ENCODE measurements at regions not wholly inside any gene's neighbourhood (a gene's known extent, or its start where the extent isn't known, plus 50 kb on each side); places are given as distances from the start of the nearest gene placed in this dataset.

DNA sequence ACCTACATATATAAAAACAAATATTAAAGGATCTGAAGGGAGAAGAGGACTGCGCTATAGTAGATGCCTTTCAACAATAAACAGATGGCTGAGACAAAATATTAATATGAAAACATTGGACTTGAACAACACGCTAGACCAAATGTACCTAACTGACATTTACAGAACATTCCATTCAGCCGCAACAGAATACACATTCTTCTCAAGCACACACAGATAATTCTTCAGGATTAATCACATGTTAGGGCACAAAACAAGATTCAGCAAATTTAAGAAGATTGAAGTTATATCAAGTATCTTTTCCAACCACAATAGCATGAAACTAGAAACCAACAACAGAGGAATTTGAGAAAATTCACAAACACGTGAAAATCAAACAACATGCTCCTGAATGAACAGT lies 741.4 kb downstream of the ADGRL2 start:
- FAIRE-seq = no peak
- no peak for DNase-seq (ENCODE audit: low spot score)

DNA sequence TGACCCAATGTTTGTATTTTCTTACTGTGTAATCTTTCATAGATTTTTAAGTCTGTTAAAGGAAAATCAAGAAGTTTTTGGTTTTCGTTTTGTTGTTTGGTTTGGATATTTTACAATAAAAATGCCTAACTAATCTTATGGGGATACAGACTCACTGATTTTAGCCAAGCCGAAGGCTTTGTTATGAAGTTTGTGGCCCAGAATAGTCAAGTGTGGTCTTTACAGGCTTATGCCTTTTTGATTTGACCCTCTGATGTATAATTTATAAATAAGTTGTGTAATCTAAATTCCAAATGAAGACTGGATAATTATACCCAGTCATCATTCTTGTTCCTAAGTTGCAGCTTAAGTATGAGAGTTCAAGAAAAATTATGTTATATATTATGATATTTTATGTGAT lies 739.3 kb downstream of the ADGRL2 start:
- DNase-seq (ENCODE audit: low spot score) (no peak), FAIRE-seq (no peak)

DNA sequence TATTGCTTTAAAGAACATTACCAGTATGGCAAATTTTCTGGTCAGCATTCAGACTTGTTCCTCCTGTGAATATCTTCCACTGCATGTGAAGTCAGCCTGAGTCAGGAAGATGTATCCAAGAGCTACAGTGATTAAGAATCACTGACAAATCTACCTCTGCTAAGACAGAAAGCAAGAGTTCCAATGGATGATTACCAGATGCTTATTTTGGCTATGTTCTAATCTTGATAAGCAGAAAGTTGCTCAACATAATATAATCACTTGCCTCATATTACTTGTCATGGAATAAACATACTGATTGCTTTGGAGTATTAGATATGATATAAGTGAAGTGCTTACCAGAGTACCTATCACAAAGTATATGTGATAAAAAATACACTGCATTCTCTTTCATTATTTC lies 738.1 kb downstream of the ADGRL2 start:
- no peak for FAIRE-seq
- DNase-seq (ENCODE audit: low spot score) = no peak

DNA sequence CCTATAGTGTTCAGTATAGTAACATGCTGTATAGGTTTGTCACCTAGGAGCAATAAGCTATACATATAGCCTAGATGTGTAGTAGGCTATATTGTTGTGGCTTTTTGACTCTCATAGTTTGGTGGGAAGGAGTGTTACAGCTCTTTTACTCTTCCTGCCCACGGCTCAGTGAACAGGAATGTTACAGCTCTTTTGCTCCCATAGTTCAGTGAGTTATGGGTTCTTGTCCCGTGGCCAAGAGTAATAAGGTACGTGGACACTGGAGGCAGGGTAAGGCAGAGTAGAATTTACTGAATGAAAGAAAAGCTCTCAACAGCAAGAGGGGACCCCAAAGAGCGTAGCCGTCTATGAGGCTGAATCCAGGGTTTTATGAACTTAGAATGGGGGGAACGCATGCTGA lies 734.3 kb downstream of the ADGRL2 start:
- FAIRE-seq = no peak

DNA sequence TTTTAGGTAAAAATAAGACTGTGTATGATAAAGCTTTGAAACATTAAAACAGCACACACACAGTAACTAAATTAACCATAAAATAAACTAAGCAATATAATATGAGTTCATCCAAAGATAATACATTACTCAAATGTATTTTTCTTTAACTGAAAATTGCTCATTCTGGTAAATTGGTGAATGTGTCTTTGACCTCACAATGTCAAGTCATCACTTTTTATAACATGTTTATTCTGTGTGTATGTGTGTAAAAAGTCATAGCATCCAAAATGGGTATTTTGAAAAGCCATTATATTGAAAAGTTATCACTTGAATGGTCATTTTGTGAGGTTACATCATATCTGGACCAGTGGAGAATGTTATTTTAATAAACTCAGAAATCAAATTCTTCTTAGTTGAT lies 724.6 kb downstream of the ADGRL2 start:
- DNase-seq (ENCODE audit: low spot score) = no peak
- FAIRE-seq = no peak

More for the DNA sequence above, 734.3 kb downstream of the ADGRL2 start:
- no peak for DNase-seq (ENCODE audit: low spot score)

DNA sequence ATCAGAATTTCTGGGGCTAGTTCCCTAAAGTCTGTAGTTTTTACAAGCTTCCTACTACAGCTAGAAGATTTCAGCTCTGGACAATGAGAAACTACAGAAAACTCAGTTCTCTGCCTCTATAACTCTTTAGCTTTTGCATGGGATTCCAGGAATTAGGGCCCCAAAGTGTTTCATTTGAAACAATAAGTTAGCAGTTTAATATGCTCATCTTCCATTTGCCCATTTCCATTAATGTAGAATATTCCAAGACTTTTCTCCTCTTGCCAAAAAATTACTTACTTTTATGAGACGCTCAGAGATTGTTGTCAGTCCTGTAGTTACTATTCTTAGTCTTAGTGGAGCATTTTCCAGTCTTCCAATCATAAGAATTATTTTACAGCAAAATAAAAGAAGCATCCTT lies 719.9 kb downstream of the ADGRL2 start:
- DNase-seq (ENCODE audit: low spot score) = no peak
- FAIRE-seq = no peak

DNA sequence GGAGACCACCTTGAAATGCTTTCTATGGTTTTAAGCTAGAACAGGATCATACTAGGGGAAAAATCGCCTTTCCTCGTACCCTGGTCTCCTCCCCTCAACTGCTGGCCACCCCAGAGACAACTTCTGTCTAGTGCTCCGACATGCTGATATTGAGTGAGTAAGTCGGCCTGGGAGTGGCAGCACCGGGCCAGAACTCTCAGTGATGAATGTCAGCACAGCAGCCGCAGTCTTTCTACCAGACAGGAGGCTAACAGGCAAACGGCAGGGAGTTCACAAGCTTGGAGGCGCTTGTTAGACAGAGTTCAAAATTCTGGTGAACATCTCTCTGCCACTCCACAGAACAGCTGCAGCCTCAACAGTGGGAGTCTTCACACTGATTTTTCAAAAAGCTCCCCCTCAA lies 716.9 kb downstream of the ADGRL2 start:
- no peak for FAIRE-seq
- no peak for DNase-seq (ENCODE audit: low spot score)

DNA sequence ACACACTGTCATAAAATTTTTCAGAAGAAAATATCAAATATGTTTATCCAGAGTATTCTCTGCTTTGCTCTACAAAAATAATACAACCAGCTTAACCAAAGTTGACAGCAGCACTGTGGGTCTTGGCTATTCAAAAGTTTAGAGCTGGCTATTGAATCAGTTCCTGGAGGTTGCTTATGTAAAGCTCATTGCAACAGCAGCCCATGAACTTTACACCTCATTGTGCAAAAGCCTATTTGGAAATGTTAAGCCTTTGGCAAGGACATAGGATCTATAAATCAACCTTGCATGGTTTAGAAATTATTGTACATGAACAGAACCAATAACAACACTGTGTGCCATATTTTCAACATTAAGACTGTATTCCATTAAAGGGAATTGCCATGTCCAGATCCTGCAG lies 714.9 kb downstream of the ADGRL2 start:
- DNase-seq (ENCODE audit: low spot score) = no peak

DNA sequence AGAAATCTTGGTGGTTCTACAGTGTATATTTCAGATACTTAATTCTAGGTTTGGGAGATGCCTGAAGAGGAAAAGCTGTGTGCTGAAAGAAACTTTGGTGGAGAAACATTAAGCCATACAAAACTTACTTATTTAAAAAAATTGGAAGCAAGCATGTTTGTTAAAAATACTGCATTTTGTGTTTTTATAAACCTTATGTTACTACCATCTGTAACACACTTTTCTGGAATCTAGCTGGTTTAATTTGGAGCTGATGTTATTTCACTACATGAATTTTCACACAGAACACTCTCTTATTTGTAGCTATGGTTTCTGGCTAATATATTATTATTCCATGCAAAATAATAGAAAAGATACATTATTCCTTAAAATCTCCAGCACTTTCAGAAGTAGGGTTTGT lies 710.7 kb downstream of the ADGRL2 start:
- DNase-seq (ENCODE audit: low spot score) (no peak), FAIRE-seq (no peak)

More for the DNA sequence above, 714.9 kb downstream of the ADGRL2 start:
- FAIRE-seq = no peak

DNA sequence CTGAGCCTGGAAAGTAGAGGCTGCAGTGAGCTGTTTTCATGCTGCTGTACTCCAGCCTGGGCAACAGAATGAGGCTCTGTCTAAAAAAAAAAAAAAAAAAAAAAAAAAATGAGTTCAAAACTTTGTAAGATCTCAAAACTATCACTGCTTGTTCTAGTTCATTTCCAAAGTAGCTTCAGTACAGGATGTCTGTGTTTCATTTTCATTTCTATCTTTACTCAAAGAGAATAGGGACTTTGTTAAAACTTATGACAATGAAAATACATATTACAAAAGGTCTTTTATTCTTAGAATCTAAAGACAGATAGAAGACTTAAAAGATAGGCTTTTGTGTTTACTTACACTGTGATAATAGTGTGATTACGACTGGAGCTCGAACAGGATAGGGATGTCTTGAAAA lies 709.7 kb downstream of the ADGRL2 start:
- FAIRE-seq = no peak
- DNase-seq (ENCODE audit: low spot score) = no peak

DNA sequence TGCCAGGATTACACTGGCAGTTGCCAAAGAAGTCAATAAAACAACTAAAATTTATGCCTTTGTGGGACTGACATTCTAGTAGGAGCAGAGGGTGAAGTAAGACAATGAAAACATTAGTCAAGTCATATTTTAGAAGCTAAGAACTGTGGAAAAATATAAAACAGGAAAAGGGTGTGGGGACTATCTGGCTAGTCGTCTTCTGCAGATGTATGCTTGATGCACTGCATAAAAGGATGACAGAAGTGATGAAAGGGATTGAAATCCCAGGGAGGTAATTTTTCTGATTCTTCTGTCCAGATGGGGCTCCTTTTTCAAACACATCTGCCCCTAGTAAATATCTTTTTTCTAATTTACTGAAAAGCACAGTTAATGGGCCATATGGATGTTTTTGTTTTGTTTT lies 706.3 kb downstream of the ADGRL2 start:
- FAIRE-seq = no peak

DNA sequence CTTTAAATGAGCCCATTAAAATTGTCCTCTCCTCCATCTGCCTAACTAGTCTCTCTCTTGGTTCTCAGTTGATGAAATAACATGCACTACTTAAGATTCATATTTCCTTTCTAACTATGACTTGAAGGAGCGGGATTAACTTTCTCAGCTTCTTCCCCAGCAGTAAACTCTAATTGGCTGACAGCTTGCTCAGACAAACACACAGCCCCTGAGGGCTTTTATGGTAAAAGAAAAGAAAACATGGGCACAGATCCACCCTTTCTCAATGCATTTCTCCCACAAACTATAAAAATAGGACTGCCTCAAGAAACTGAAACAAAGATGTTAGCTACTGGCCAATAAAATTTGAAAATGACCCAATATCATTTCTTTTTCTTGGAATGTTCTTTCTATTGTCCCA lies 703.1 kb downstream of the ADGRL2 start:
- no peak for DNase-seq (ENCODE audit: low spot score)
- no peak for FAIRE-seq

More for the DNA sequence above, 706.3 kb downstream of the ADGRL2 start:
- DNase-seq (ENCODE audit: low spot score) = no peak

DNA sequence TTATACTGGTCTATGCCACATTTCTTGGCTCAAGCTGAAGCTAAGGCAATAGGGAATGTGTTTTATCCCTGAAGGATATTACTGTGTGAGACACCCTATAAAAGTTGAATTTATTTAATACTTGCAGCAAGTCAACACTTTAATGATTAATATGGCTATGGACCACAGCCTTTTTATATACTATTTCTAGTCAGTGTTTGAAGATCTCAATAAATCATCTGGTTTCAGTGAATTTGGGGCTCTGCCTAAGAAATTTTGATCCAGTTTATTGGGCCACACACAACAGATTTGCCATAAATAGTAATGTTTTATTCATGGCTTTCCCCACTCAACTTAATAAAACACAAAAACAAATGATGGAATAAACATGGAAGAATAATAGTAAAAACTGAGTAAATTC lies 698.3 kb downstream of the ADGRL2 start:
- no peak for DNase-seq (ENCODE audit: low spot score)
- no peak for FAIRE-seq

DNA sequence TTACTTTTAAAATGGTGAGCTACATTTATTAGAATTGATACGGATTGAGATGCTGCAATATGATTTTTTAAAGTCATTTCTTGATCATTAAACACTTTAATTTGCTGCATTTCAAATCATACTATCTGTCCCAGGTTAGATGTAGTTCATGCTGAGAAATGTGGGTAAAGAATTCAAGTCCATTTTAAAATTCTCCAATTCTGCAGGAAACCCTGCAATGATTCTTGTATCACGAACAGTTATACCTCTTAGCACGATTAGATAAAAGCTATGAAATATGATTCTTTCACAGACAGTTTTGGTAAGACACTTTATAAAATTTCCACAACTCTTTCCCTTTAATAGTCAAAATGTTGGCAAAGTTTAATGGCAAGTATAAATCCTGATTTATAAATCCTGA lies 693.4 kb downstream of the ADGRL2 start:
- FAIRE-seq = no peak

DNA sequence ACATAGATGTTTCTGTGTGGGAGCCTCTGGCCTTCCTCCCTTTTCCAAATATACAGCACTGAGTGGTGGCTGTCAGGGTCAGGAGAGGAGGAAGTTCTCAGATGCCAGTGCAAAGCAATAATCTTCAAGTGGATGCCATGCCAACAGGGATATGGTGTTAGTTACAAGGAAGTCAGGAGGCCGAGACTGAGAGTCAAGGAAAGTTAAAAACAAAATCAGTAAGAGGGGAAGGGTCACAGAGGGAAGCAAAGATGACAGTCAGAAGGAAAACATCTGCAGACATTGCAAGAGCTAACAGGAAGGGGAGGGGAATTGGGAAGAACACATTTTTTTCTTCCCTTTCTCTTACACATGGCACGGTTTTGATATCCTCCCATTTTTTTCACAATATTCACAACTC lies 691.4 kb downstream of the ADGRL2 start:
- DNase-seq (ENCODE audit: low spot score) (no peak), FAIRE-seq (no peak)

More for the DNA sequence above, 693.4 kb downstream of the ADGRL2 start:
- no peak for DNase-seq (ENCODE audit: low spot score)

DNA sequence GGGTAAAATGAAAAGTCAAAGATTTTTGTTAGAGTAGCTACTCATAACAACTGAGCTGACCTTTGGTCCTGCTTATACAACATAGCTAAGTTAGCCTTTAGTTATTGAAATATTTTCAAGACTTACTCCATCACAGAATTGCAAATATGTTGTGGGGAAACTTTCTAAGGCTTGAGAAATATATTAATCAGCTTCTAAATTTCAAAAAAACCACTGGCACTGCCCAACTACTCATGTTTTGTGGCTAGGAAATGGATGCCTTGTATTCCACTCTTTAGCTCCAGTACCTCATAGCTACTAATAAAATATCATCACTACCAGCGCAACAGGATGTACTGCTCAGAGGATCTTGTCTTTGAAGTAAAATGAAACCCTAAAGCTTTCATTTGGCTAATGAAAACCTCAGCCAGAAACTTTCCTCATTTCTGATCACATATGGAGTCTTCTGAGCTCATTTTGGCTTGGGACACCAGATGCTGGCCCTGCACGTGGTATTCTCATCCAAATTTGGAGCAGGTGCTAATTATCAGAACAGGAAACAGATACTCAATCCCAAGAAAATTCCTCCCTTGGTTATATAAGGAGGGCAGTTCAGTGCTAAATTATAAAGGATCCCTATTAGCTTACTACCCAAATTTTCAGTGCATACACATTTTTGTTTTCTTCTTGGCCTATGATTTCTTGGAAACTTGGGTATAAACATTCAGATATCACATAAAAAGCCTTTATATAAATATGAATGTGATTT lies 690.7 kb downstream of the ADGRL2 start:
- DNase-seq (ENCODE audit: low spot score) (no peak), FAIRE-seq (no peak)

DNA sequence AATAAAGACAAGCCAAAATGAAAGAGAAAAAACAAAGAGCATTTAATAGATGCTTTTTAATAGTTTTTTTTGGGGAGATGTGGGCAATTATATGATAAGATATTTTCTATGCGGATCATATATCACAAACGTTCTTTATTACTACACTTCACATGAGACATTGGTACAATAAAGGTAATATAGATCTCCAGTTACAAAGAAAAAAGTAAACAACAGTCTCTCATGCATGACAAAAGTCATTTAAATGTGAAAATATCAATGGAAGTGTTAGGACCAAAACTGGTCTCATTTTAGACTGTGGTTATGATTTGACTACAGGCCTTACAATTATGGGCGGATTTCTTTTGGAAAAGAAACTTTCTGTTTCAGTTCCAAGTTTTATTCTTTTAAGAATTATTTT lies 687.0 kb downstream of the ADGRL2 start:
- FAIRE-seq = no peak
- DNase-seq (ENCODE audit: low spot score) = no peak

DNA sequence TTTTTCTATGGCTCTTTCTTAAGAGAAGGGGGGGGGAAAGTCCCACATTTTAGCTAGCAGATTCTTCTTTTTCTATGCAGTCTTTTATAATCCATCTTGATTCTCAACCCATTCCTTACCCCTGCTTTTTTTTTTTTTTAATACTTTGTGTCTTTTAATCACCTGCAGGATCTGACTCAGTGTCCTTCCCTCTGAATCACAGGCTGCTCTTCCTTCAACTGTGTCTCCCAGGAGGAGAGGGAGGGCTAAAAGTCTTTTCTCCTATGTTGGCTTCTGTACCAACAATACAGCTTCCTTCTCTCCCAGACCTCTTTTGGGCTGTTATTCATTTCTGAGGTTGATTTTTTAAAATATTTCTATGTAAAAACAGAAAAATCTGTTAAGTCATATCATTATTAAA lies 686.2 kb downstream of the ADGRL2 start:
- DNase-seq (ENCODE audit: low spot score) (no peak), FAIRE-seq (no peak)

DNA sequence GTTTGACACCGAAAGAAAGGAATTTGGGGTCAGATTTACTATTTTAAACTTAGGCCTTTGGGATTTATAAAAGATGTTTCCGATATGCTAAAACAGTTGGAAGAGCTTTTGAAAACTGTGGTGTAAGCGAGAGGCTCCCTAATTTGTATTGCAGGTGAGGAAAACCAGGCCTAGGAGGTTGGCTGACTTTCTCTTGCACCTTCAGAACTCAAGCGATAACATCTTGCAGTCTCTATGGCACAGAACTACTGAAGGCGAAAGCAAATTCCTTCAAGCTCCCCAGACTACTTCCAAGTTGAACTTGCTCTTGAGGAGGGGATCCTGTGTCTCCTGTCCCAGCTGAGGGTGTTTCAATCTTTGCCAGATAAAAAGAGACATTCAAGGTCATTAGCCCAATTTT lies 685.7 kb downstream of the ADGRL2 start:
- FAIRE-seq = no peak
- no peak for DNase-seq (ENCODE audit: low spot score)

DNA sequence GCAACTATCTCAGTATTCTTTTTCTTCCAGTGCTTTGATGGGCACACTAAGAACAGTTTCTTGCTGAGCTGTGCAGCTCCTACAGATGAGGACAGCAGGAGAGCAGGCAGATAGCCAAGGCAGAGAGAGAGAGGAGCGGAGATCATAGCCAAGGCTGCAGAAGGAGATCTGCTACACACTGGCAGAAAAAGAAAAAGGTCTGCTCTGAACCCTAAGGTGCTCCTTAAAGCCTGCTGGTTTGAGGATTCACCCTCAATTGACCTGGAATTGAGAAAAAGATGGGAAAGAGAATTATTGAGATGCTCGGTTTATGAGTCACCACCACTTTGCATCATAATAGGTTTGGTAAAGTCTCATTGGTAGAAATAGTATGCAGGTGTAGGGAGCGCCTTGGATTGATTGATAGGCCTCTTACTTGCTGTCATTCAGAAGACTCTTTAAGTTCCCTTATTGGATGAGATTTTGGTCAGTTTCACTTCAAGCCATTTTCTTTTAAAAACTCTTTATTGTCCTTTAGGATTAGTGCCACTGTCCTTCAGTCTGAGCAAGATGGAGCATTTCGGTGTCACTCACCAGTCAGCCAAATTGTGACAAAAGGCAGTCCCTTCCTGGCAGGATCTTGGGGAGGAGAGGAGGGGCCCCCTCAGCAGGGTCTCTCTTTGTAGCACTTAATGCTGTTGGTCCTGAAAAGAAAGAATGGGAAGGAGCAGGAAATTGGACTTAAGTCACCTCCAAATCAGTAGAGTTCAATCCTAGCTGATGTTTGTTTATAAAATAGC lies 685.0 kb downstream of the ADGRL2 start:
- no peak for FAIRE-seq
- DNase-seq (ENCODE audit: low spot score) = no peak

DNA sequence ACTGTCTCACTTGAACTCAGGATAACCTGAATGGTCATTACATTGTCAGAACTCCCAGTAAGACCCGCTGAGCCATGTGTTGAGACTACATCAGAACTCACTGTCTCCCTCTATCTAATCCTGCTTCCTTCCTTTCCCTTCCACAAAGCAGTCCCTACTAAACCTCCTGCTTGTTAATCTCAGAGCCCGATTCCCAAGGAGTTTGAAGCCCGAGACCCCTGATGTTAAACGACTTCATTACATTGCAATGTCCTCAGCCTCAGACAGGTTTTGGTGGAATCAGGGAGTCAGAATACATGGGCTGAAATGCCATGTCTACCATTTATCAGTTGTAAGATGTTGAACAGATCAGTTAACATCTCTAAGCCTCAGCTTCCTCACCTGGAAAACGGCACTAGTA lies 682.4 kb downstream of the ADGRL2 start:
- DNase-seq (ENCODE audit: low spot score) = no peak
- no peak for FAIRE-seq

DNA sequence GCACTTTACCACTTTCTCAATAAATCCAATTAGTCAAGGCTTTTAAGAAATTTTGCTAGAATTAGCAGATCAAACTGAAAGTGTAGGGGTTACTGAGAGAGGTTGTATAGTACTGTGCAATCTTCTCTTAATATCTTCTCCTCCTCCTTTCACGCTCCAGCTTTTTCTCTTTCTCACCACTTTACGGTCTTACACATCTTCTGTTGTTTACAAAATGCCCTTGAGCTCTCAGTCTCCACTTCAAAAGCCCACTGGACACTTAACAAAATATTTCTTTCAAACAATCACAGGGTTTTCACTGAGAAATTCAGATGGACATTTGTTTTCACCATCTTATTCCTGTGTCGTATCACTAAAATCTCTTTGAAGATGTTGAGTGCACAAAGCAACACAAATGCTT lies 678.2 kb downstream of the ADGRL2 start:
- no peak for DNase-seq (ENCODE audit: low spot score)
- FAIRE-seq = no peak

Measured in RCC 7860 (cell line).